HFFc6 (cell line): ENCODE measurements at regions not wholly inside any gene's neighbourhood (a gene's known extent, or its start where the extent isn't known, plus 50 kb on each side); places are given as distances from the start of the nearest gene placed in this dataset.

Source experiments
- DNase-seq: peaks from one replicate; pipeline ENCODE4 v3.0.0-alpha.2; 2018
- H3K27ac Mint-ChIP-seq: 2 replicates; pipeline ENCODE4 v1.8.0; 2020; ENCODE audit warnings: mild to moderate bottlenecking, mixed read lengths
- H3K27me3 Mint-ChIP-seq: 2 replicates; pipeline ENCODE4 v1.8.0; 2021; ENCODE audit warnings: mild to moderate bottlenecking, moderate library complexity, mixed read lengths; ENCODE audit not compliant: insufficient read depth
- H3K36me3 Mint-ChIP-seq: 2 replicates; pipeline ENCODE4 v1.8.0; 2021; ENCODE audit warnings: low read depth, mixed read lengths
- H3K4me1 Mint-ChIP-seq: 2 replicates; pipeline ENCODE4 v1.8.0; 2020; ENCODE audit warnings: low read depth, mixed read lengths
- H3K4me3 Mint-ChIP-seq: 2 replicates; pipeline ENCODE4 v1.8.0; 2020; ENCODE audit warnings: mild to moderate bottlenecking, moderate library complexity, mixed read lengths
- H3K9me3 Mint-ChIP-seq: 2 replicates; pipeline ENCODE4 v1.8.0; 2020; ENCODE audit warnings: mild to moderate bottlenecking, mixed read lengths
- CTCF ChIP-seq: fragments of 200-600 bp; sonication (generic); IDR thresholded peaks from 2 replicates; pipeline ENCODE4 v1.5.0; 2021; ENCODE audit warnings: antibody characterized with exemption, mild to moderate bottlenecking

DNA sequence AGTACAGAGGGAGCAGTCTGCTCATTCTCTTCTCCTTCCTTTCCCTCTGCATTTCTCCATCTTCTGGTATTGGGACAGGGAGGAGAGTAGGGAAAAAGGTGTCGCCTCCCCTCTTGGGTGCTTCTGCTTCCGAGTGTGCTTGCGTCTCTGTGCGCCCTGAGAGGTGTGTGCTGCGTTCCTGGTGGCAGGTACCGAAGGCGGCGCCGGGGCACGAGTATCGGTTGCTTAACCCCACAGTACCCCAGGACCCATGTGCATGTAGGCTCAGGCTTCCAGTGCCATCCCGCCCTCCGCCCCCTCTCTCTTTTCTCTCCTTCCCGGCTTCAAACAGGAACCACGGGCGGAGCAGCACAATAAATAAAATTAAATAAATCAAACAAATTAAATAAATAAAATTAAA is 169.3 kb upstream of the GLI3 start:
- H3K4me3 Mint-ChIP-seq = no peak overlapping the region

GRCh38 chr7:42405782-42406181 is 168.8 kb upstream of the GLI3 start:
- H3K4me3 Mint-ChIP-seq = no peak overlapping the region
- H3K36me3 Mint-ChIP-seq = no peaks in the 10 kb centered on the region
- H3K9me3 Mint-ChIP-seq = no peaks in the 10 kb centered on the region
- H3K4me1 Mint-ChIP-seq = no peaks in the 10 kb centered on the region
- DNase-seq = no peak
- H3K27me3 Mint-ChIP-seq = peaks cover 14% of the 10 kb centered on the region
- no peak overlapping the region for H3K27ac Mint-ChIP-seq
- no peak for TF ChIP-seq CTCF

More for the DNA sequence above, 169.3 kb upstream of the GLI3 start:
- Mint-ChIP-seq H3K36me3 (no peaks in the 10 kb centered on the region), H3K27me3 (peaks cover 12% of the 10 kb centered on the region), H3K9me3 (no peaks in the 10 kb centered on the region), H3K27ac (no peak overlapping the region), H3K4me1 (no peaks in the 10 kb centered on the region)
- no peak for TF ChIP-seq CTCF
- no peak for DNase-seq

DNA sequence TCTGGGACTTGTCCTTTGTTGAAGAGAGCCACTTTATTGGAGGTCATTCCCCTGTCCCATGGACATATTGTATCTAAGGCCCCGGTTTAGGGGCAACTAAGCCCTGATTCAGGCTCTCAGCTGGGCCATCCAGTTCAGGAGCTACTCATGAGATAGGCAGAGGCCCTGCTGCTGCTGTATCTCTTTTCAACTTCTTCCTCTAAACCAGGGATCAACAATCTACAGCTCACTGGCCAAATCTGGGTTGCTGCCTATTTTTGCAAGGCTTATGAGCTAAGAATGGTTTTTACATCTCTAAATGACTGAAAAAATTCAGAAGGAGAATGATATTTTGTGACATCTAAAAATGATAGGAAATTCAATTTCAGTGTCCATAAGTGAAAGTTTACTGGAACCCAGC is 166.8 kb upstream of the GLI3 start:
- Mint-ChIP-seq H3K27me3 (peaks cover 18% of the 10 kb centered on the region), H3K36me3 (no peaks in the 10 kb centered on the region), H3K27ac (no peak overlapping the region), H3K9me3 (no peaks in the 10 kb centered on the region), H3K4me1 (no peaks in the 10 kb centered on the region), H3K4me3 (no peak overlapping the region)
- no peak for DNase-seq
- no peak for TF ChIP-seq CTCF

DNA sequence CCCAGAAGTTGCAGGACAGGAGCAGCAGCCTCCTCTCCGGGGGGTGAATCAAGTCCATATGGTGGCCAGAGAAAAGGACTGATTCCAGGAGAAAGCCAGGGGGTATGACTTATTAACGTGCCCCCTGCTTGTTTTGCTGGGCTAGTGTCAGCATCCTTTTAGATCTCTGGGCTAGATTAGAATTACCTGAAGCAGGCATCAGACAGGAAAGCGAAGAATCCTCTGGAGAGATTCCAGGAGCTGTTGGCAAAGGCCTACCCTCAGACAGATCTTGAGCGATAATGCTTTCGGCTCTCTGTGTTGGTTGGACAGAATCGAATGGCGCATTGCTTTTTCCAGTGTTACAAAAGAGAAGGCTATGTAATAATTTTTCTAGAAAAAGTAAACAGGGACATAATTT is 164.0 kb upstream of the GLI3 start:
- Mint-ChIP-seq H3K27ac (no peak overlapping the region), H3K4me3 (no peak overlapping the region), H3K4me1 (no peaks in the 10 kb centered on the region), H3K36me3 (no peaks in the 10 kb centered on the region), H3K27me3 (peaks cover 15% of the 10 kb centered on the region), H3K9me3 (no peaks in the 10 kb centered on the region)
- no peak for DNase-seq
- no peak for TF ChIP-seq CTCF

GRCh38 chr7:42400211-42400772 is 163.3 kb upstream of the GLI3 start:
- no peak overlapping the region for H3K27ac Mint-ChIP-seq
- no peaks in the 10 kb centered on the region for H3K4me1 Mint-ChIP-seq
- no peak for TF ChIP-seq CTCF
- no peak overlapping the region for H3K4me3 Mint-ChIP-seq
- no peaks in the 10 kb centered on the region for H3K36me3 Mint-ChIP-seq
- no peak for DNase-seq
- no peaks in the 10 kb centered on the region for H3K9me3 Mint-ChIP-seq
- peaks cover 15% of the 10 kb centered on the region for H3K27me3 Mint-ChIP-seq

- TF ChIP-seq CTCF = no peak
- no peak for DNase-seq
- H3K27me3 Mint-ChIP-seq = peaks cover 7% of the 10 kb centered on the region; the same call in 1 of the 2 replicates
- H3K27ac Mint-ChIP-seq = no peak overlapping the region
- no peaks in the 10 kb centered on the region for H3K36me3 Mint-ChIP-seq
- no peaks in the 10 kb centered on the region for H3K9me3 Mint-ChIP-seq
- no peaks in the 10 kb centered on the region for H3K4me1 Mint-ChIP-seq
- no peak overlapping the region for H3K4me3 Mint-ChIP-seq
Observed at GRCh38 chr7:42395607-42396006, 158.6 kb upstream of the GLI3 start.
